SHP77 treated with DMSO at 0.1 percent for 48 hours (cell line): ENCODE measurements at regions not wholly inside any gene's neighbourhood (a gene's known extent, or its start where the extent isn't known, plus 50 kb on each side); places are given as distances from the start of the nearest gene placed in this dataset.
A peak's percentile ranks its signal among the peaks of the same experiment; 100 is the strongest.

Experiments
- DNase-seq: peaks from one replicate; lab custom pipeline; 2025; lab: John Stamatoyannopoulos, UW

DNA sequence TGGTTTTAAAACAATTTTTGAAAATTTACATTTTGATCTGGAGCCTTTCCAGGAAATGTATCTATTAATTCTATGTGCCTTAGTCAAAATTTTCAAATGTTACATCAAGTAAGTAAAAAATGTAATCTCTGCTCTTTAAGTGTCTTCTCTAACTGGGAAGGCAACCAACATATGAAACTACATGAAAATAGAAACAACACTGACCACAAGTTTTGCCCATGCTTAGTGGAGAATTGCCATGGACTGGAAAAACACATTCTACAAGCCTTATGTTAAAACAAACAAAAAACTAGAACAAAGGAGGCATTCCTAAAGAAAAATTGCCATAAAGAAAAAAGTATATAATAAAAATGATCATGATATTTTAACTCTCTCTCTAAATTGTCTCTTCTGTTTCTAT is 75.9 kb upstream of the SPRED1 start:
- no peak for DNase-seq

DNA sequence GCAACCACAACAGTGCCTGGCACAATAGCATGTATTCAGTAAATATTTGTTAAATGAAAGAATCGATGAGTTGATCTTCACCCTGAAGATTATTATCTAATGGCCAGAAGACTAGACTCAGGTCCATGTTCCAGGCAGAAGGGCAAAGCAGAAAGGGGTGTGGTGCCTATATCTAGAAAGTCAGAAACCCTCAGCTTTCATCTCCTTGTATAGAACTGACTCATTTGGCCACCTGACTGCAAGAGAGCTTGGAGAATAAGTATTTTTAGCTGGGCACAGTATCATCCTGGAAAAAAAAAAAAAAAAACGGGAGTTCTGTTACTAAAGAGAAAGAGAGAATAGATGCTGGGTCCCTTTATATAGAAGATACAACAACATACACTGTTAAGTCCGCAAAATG is 69.7 kb upstream of the SPRED1 start:
- DNase-seq = no peak

- DNase-seq = peak; percentile 33
Observed at GRCh38 chr15:38186507-38186906, 66.1 kb upstream of the SPRED1 start.

GRCh38 chr15:38187630-38188313 is 64.9 kb upstream of the SPRED1 start:
- DNase-seq = no peak

DNA sequence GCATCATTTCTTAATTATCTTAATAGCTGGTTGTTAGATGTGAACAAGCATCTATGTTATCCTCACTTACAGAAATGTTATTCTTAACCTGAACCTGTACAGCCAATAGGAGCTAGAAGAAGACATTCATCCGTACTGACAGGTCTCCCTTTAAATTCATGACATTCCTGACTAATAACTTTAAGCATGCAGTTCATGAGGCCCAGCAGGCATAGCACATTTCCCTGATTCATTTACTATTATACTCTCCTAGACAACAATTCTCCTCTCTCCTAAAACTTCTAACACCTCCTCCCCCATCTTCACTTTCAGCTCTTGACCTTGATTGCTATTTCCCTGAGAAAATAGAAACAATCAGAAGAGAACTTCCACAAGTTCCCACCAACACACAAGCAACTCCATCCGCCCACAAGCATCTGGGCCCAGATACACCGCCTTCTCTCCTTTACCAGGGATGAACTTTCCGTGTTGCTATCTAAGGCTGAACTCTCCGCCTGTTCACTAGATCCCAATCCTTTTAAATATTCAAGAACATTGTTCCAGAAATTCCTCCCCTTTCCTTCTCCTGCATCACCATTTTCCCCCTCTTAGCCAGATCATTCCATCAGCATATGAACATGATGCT is 62.9 kb upstream of the SPRED1 start:
- DNase-seq = no peak

- peak; percentile 71 for DNase-seq
Observed at GRCh38 chr15:38190501-38190900, 62.1 kb upstream of the SPRED1 start.

- DNase-seq = no peak
Observed at GRCh38 chr15:38192496-38192895, 60.1 kb upstream of the SPRED1 start.

DNA sequence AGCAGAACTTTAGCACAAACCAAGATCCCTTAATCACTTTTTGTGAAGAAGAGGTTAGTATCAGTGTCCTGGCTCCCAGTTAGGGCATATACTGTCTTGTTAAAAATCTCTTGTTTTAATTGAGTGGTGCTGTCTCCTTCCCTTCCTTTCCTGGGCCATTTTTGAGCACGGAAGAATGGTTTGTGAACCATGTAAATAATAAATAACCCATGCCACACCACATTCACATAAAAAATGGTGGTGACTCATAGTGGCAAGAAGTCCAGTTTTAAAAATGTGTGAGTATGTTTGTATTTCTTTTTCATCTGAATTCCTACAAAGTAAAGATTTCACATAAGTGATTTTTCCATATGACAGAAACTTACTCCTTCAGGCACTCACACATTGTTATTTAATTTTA is 59.1 kb upstream of the SPRED1 start:
- no peak for DNase-seq

- DNase-seq = peak; percentile 15
Observed at GRCh38 chr15:38195191-38195901, 57.3 kb upstream of the SPRED1 start.

DNA sequence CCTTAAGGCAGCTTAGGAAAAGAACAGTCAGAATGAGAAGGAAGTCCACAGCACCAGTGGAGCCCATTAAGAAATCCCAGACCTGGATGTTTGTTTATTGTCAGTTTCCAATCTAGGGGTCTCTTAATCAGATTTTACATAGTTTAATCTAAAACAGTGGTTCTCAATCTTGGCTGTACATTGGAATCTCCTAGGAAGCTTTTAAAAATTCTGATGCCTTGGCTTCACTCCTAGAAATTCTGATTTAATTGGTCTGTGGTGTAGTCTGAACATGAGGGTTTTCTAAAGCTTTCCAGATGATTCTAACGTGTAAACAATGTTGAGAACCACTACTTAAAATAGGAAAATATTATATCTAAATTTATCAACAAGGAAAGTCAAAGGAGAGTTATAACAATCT is 56.6 kb upstream of the SPRED1 start:
- no peak for DNase-seq

DNA sequence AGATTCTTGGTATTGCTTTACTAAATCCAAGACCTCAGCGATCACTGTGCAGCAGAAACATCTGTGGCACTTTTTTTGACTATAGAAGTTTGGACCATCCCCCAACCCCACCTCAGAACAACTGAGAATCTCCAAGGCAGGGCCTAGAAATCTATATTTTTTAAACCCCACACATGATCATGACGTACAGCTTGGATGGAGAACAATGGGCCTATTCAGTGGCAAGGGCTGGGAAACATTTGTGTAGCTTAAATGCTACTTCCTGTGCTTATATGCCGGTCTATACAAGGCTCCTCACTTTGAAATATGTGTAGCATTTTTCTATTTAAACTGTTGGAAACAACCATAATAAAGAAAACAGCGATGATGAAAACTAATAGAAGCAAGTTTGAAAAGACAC is 55.1 kb upstream of the SPRED1 start:
- DNase-seq = no peak

DNA sequence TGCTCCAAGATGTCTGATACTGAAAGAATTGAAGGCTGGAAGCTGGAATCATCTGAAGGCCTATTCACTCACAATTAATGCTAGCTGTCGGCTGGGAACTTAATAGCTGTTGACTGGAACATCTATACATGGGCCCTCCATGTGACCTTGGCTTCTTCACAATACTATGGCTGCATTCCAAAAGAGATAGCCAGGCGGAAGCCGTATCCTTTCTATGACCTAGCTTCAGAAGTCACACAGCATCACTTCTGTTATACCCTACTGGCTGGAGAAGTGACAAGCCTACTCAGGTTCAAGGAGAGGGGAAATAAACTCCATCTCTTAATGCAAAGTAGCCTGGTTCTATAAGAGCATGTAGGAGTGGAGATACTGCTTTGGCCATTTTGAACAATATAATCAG is 50.9 kb upstream of the SPRED1 start:
- no peak for DNase-seq

DNA sequence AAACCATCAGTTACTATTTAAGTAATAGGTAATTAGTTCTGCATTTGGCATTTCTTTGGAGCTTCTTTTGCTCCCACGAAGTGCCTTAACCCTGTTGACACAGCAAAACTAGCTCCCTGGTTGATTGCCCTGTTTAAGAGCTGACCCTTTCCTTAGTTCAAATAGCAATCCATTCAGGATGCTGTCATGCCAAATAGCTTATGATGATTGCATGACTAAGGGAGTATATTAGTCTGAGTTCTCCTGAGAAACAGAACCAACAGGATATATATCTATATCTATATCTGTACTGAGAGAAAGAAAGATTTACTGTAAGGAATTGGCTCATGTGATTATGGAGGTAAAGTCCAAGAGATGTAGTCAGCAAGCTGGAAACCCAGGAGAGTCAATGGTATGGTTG is 50.3 kb upstream of the SPRED1 start:
- DNase-seq = no peak
